ENCODE measurements at regions not wholly inside any gene's neighbourhood (a gene's known extent, or its start where the extent isn't known, plus 50 kb on each side); places are given as distances from the start of the nearest gene placed in this dataset.

- peaks cover 37 to 70% (median 42%) of the 10 kb centered on the region in 11 experiments for H3K9me3 ChIP-seq (replicated peaks in 1 of 11)
- no peaks in the 10 kb centered on the region for H3K27me3 ChIP-seq
- no peaks in the 10 kb centered on the region for H4K20me1 ChIP-seq
- H3K4me1 ChIP-seq = no peaks in the 10 kb centered on the region
- peaks cover 0 to 4% (median 0%) of the 10 kb centered on the region in 11 experiments; a peak in 1 of 22 replicates for H3K36me3 ChIP-seq
- H3K4me2 ChIP-seq = no peak overlapping the region
- H3K4me3 ChIP-seq = no peak overlapping the region
- no peak overlapping the region for H3K9ac ChIP-seq
- no peak for TF ChIP-seq Cebpa-rat (IDR thresholded peaks at IDR 0.05)
- H3K27ac ChIP-seq = no peak overlapping the region
These were observed 135.8 kb downstream of the TRIM36 start for GRCh38 chr5:115033861-115034260.

- no peak overlapping the region for H3K9ac ChIP-seq
- no peak overlapping the region for H3K4me3 ChIP-seq
- TF ChIP-seq Cebpa-rat (IDR thresholded peaks at IDR 0.05) = no peak
- H4K20me1 ChIP-seq = no peaks in the 10 kb centered on the region
- H3K9me3 ChIP-seq (replicated peaks in 1 of 11) = peaks cover 0 to 21% (median 6%) of the 10 kb centered on the region in 11 experiments; a peak in 10 of 22 replicates
- H3K4me1 ChIP-seq = no peaks in the 10 kb centered on the region
- H3K27ac ChIP-seq = no peak overlapping the region
- H3K36me3 ChIP-seq = no peaks in the 10 kb centered on the region
- no peaks in the 10 kb centered on the region for H3K27me3 ChIP-seq
- no peak overlapping the region for H3K4me2 ChIP-seq
These were observed 141.2 kb downstream of the TRIM36 start for GRCh38 chr5:115028557-115028956.

GRCh38 chr5:115024922-115025321 lies 144.8 kb downstream of the TRIM36 start:
- no peaks in the 10 kb centered on the region for H3K27me3 ChIP-seq
- H3K9me3 ChIP-seq (replicated peaks in 1 of 11) = peaks cover 0 to 6% (median 5%) of the 10 kb centered on the region in 11 experiments; a peak in 5 of 22 replicates
- H3K27ac ChIP-seq = no peak overlapping the region
- no peak overlapping the region for H3K4me2 ChIP-seq
- no peaks in the 10 kb centered on the region for H3K36me3 ChIP-seq
- no peaks in the 10 kb centered on the region for H4K20me1 ChIP-seq
- H3K4me3 ChIP-seq = no peak overlapping the region
- no peak overlapping the region for H3K9ac ChIP-seq
- H3K4me1 ChIP-seq = peaks cover 0 to 12% (median 0%) of the 10 kb centered on the region in 10 experiments; a peak in 4 of 20 replicates
- no peak for TF ChIP-seq Cebpa-rat (IDR thresholded peaks at IDR 0.05)

GRCh38 chr5:115022303-115022702 lies 147.4 kb downstream of the TRIM36 start:
- Histone ChIP-seq H3K27me3 (no peaks in the 10 kb centered on the region), H3K27ac (no peak overlapping the region), H3K36me3 (no peaks in the 10 kb centered on the region), H3K4me3 (no peak overlapping the region), H3K4me1 (peaks cover 0 to 12% (median 0%) of the 10 kb centered on the region in 10 experiments; a peak in 4 of 20 replicates), H3K4me2 (peak overlapping the region in 1 of 11 experiments; percentile 39; a peak in 2 of 22 replicates), H3K9me3 (replicated peaks in 1 of 11) (peaks cover 0 to 6% (median 5%) of the 10 kb centered on the region in 11 experiments; a peak in 5 of 22 replicates), H3K9ac (no peak overlapping the region), H4K20me1 (no peaks in the 10 kb centered on the region)
- TF ChIP-seq Cebpa-rat (IDR thresholded peaks at IDR 0.05) = no peak

DNA sequence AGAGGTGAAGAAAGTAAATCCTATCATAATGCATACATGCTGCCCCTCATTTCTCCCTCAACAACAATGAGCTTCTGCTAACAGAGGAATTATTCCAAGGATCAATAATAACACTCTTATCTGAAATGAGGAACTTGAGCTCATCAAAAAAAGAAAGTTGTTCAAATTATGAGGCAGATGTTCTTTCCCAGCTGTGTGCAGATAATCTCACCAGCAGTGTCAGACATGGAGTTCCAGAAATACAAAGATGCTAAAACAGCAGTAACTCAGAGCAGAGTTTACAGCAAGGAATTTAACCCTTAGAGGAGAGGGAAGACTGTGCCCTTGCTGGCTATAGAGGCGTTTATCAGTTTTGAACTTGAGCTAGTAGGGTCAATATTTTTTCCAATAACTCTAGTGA lies 153.1 kb downstream of the TRIM36 start:
- Histone ChIP-seq H4K20me1 (no peaks in the 10 kb centered on the region), H3K4me3 (no peak overlapping the region), H3K9me3 (replicated peaks in 1 of 11) (peaks cover 0 to 29% (median 14%) of the 10 kb centered on the region in 11 experiments; a peak in 15 of 22 replicates), H3K4me2 (no peak overlapping the region), H3K4me1 (no peaks in the 10 kb centered on the region), H3K9ac (no peak overlapping the region), H3K27ac (no peak overlapping the region), H3K27me3 (no peaks in the 10 kb centered on the region), H3K36me3 (no peaks in the 10 kb centered on the region; a peak in 1 of 22 replicates)
- no peak for TF ChIP-seq Cebpa-rat (IDR thresholded peaks at IDR 0.05)

DNA sequence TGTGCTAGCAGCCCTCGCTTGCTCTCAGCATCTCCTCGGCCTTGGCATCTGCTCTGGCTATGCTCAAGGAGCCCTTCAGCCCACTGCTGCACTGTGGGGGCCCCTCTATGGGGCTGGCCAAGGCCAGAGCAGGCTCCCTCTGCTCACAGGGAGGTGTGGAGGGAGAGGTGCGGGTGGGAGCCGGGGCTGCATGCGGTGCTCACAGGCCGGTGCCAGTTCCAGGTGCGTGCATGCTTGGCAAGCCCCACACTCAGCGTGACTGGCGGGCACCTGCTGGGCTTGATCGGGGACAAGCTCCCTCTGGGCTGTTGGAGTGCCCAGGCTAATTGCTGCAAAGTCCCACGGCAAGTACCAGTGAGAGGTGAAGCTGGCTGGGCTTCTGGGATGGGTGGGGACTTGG lies 170.5 kb downstream of the TRIM36 start:
- no peaks in the 10 kb centered on the region for H3K4me1 ChIP-seq
- H3K27me3 ChIP-seq = no peaks in the 10 kb centered on the region
- H3K4me2 ChIP-seq = no peak overlapping the region
- no peak overlapping the region for H3K9ac ChIP-seq
- H3K27ac ChIP-seq = no peak overlapping the region
- H3K4me3 ChIP-seq = no peak overlapping the region
- H3K36me3 ChIP-seq = no peaks in the 10 kb centered on the region
- H4K20me1 ChIP-seq = no peaks in the 10 kb centered on the region
- peaks cover 0 to 6% (median 0%) of the 10 kb centered on the region in 11 experiments; a peak in 5 of 22 replicates for H3K9me3 ChIP-seq (replicated peaks in 1 of 11)
- no peak for TF ChIP-seq Cebpa-rat (IDR thresholded peaks at IDR 0.05)

- Histone ChIP-seq H4K20me1 (no peaks in the 10 kb centered on the region), H3K4me2 (no peak overlapping the region), H3K4me1 (no peaks in the 10 kb centered on the region), H3K9me3 (replicated peaks in 1 of 11) (0 out of 22 replicates have a peak, but pooled peaks cover 0 to 6% (median 0%) of the 10 kb centered on the region in 11 experiments), H3K27ac (no peak overlapping the region), H3K4me3 (no peak overlapping the region), H3K27me3 (no peaks in the 10 kb centered on the region), H3K9ac (no peak overlapping the region), H3K36me3 (no peaks in the 10 kb centered on the region)
- no peak for TF ChIP-seq Cebpa-rat (IDR thresholded peaks at IDR 0.05)
These were observed 180.2 kb downstream of the TRIM36 start for GRCh38 chr5:114989512-114989911.

- Histone ChIP-seq H3K36me3 (no peaks in the 10 kb centered on the region), H3K4me1 (no peaks in the 10 kb centered on the region), H3K4me2 (no peak overlapping the region), H4K20me1 (no peaks in the 10 kb centered on the region), H3K9me3 (replicated peaks in 1 of 11) (0 out of 22 replicates have a peak, but pooled peaks cover 0 to 6% (median 0%) of the 10 kb centered on the region in 11 experiments), H3K9ac (no peak overlapping the region), H3K27ac (no peak overlapping the region), H3K27me3 (no peaks in the 10 kb centered on the region), H3K4me3 (no peak overlapping the region)
- no peak for TF ChIP-seq Cebpa-rat (IDR thresholded peaks at IDR 0.05)
These were observed 181.6 kb downstream of the TRIM36 start for GRCh38 chr5:114988096-114988495.

GRCh38 chr5:114984796-114985195 lies 184.9 kb downstream of the TRIM36 start:
- no peak overlapping the region for H3K9ac ChIP-seq
- no peaks in the 10 kb centered on the region for H4K20me1 ChIP-seq
- TF ChIP-seq Cebpa-rat (IDR thresholded peaks at IDR 0.05) = no peak
- no peaks in the 10 kb centered on the region for H3K36me3 ChIP-seq
- H3K9me3 ChIP-seq (replicated peaks in 1 of 11) = 0 out of 22 replicates have a peak, but pooled peaks cover 0 to 5% (median 0%) of the 10 kb centered on the region in 11 experiments
- H3K4me3 ChIP-seq = no peak overlapping the region
- no peak overlapping the region for H3K4me2 ChIP-seq
- no peaks in the 10 kb centered on the region for H3K27me3 ChIP-seq
- no peak overlapping the region for H3K27ac ChIP-seq
- H3K4me1 ChIP-seq = no peaks in the 10 kb centered on the region

- H4K20me1 ChIP-seq = no peaks in the 10 kb centered on the region
- no peaks in the 10 kb centered on the region for H3K36me3 ChIP-seq
- H3K9me3 ChIP-seq (replicated peaks in 1 of 11) = no peaks in the 10 kb centered on the region
- H3K27ac ChIP-seq = no peak overlapping the region
- no peaks in the 10 kb centered on the region for H3K27me3 ChIP-seq
- H3K4me1 ChIP-seq = no peaks in the 10 kb centered on the region
- no peak overlapping the region for H3K4me3 ChIP-seq
- no peak overlapping the region for H3K4me2 ChIP-seq
- TF ChIP-seq Cebpa-rat (IDR thresholded peaks at IDR 0.05) = no peak
- H3K9ac ChIP-seq = no peak overlapping the region
These were observed 188.6 kb downstream of the TRIM36 start for GRCh38 chr5:114981111-114981510.

Measured in BLaER1 treated with 17β-estradiol and CSF1 and Interleukin-3, amounts not matched to agents 10 nM and 100 nM (cell line).